ENCODE measurements at regions not wholly inside any gene's neighbourhood (a gene's known extent, or its start where the extent isn't known, plus 50 kb on each side); places are given as distances from the start of the nearest gene placed in this dataset.

DNA sequence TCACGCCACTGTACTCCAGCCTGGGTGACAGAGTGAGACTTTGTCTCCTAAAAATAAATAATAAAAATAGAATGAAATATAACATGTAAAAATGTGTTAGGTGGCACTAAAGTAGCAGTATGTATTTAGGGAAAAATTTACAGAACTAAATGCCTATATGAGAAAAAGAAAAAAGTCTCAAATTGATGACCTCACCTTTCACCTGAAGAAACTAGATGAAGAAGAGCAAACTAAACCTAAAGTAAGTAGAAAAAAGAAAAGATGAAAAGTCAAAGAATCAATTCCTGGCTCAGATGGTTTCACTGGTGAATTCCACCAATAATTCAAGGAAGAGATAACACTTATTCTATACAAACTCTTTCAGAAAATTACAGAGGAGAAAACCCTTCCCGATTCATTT, 106.5 kb upstream of the NANOS1 start:
- no peak overlapping the region for H2AK5ac ChIP-seq (ENCODE audit: low read length)
- no CpG with 5 or more reads among the region's 2 CpGs for WGBS (ENCODE audit: extremely low coverage, insufficient coverage, insufficient read length)
- H2BK5ac ChIP-seq (ENCODE audit: low read depth, low read length, poor library complexity), result no peak overlapping the region
- no peak overlapping the region for H3K9ac ChIP-seq (ENCODE audit: low read length)
- H3K79me1 ChIP-seq (ENCODE audit: low read length), result no peaks in the 10 kb centered on the region
- H3K27me3 ChIP-seq (ENCODE audit: insufficient read depth, low read length), result no peaks in the 10 kb centered on the region
- no peak overlapping the region for H2AFZ ChIP-seq (ENCODE audit: insufficient read depth, low read length, poor library complexity)
- no peak overlapping the region for H3K27ac ChIP-seq (ENCODE audit: low read depth, low read length)
- no peaks in the 10 kb centered on the region for H3K79me2 ChIP-seq (ENCODE audit: control insufficient read depth, insufficient read depth, low read length, poor library complexity)
- H3K4me1 ChIP-seq (ENCODE audit: control insufficient read depth in 1 of 2, insufficient read depth in 2 of 2, low read length in 2 of 2), result no peaks in the 10 kb centered on the region
- no peak overlapping the region for H3K4me2 ChIP-seq (ENCODE audit: low read length)
- H2BK12ac ChIP-seq (ENCODE audit: low read length), result no peak overlapping the region
- H4K91ac ChIP-seq (ENCODE audit: low read depth, low read length), result no peak overlapping the region
- no peak overlapping the region for H3K4me3 ChIP-seq (ENCODE audit: low read depth, low read length)
- no peak for DNase-seq
- H4K8ac ChIP-seq (ENCODE audit: low read depth, low read length), result no peak overlapping the region
- no peaks in the 10 kb centered on the region for H3K9me3 ChIP-seq (ENCODE audit: insufficient read depth, low read depth, low read length)
- H3K14ac ChIP-seq (ENCODE audit: low read length), result no peak overlapping the region
- H4K12ac ChIP-seq (ENCODE audit: low read depth, low read length), result no peak overlapping the region
- no peak overlapping the region for H3K23ac ChIP-seq (ENCODE audit: low read length)
- H3K36me3 ChIP-seq (ENCODE audit: control insufficient read depth in 1 of 2, insufficient read depth in 2 of 2, low read length in 2 of 2), result no peaks in the 10 kb centered on the region
- H2BK120ac ChIP-seq (ENCODE audit: insufficient read depth, low read length, poor library complexity), result no peak overlapping the region
- H3K4ac ChIP-seq (ENCODE audit: low read depth, low read length), result no peak overlapping the region
- H3K18ac ChIP-seq (ENCODE audit: low read length), result no peak overlapping the region

DNA sequence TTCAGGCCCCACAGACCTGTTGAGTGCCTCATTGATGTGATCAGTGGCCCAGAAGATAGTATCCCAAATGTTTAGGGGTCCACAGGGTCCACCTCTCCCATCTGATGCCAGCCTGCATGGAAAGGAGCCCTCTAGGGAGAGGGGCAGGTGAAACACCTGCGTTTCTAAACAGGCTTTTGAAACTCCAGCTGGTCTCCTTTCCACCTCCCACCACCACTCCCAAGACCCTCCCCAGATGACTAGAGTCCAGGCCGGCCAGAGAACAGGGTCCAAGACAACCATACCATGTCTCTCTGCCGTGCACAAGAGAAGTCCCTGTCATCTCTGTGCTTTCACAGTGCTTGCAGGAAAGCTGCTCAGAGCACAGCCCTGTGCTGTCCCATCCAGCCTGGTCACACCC, 105.0 kb upstream of the NANOS1 start:
- Histone ChIP-seq H4K12ac (ENCODE audit: low read depth, low read length) (no peak overlapping the region), H3K4me2 (ENCODE audit: low read length) (no peak overlapping the region), H3K23ac (ENCODE audit: low read length) (no peak overlapping the region), H3K79me2 (ENCODE audit: control insufficient read depth, insufficient read depth, low read length, poor library complexity) (no peaks in the 10 kb centered on the region), H2AK5ac (ENCODE audit: low read length) (no peak overlapping the region), H3K4ac (ENCODE audit: low read depth, low read length) (no peak overlapping the region), H4K91ac (ENCODE audit: low read depth, low read length) (no peak overlapping the region), H3K27me3 (ENCODE audit: insufficient read depth, low read length) (no peaks in the 10 kb centered on the region), H2BK12ac (ENCODE audit: low read length) (no peak overlapping the region), H3K14ac (ENCODE audit: low read length) (no peak overlapping the region), H2AFZ (ENCODE audit: insufficient read depth, low read length, poor library complexity) (no peak overlapping the region), H2BK5ac (ENCODE audit: low read depth, low read length, poor library complexity) (no peak overlapping the region), H2BK120ac (ENCODE audit: insufficient read depth, low read length, poor library complexity) (no peak overlapping the region), H3K4me3 (ENCODE audit: low read depth, low read length) (no peak overlapping the region), H3K27ac (ENCODE audit: low read depth, low read length) (no peak overlapping the region), H3K9me3 (ENCODE audit: insufficient read depth, low read depth, low read length) (no peaks in the 10 kb centered on the region), H3K79me1 (ENCODE audit: low read length) (no peaks in the 10 kb centered on the region), H4K8ac (ENCODE audit: low read depth, low read length) (no peak overlapping the region), H3K36me3 (ENCODE audit: control insufficient read depth in 1 of 2, insufficient read depth in 2 of 2, low read length in 2 of 2) (no peaks in the 10 kb centered on the region), H3K18ac (ENCODE audit: low read length) (no peak overlapping the region), H3K4me1 (ENCODE audit: control insufficient read depth in 1 of 2, insufficient read depth in 2 of 2, low read length in 2 of 2) (no peaks in the 10 kb centered on the region), H3K9ac (ENCODE audit: low read length) (no peak overlapping the region)
- no peak for DNase-seq
- no CpG with 5 or more reads among the region's 3 CpGs for WGBS (ENCODE audit: extremely low coverage, insufficient coverage, insufficient read length)

DNA sequence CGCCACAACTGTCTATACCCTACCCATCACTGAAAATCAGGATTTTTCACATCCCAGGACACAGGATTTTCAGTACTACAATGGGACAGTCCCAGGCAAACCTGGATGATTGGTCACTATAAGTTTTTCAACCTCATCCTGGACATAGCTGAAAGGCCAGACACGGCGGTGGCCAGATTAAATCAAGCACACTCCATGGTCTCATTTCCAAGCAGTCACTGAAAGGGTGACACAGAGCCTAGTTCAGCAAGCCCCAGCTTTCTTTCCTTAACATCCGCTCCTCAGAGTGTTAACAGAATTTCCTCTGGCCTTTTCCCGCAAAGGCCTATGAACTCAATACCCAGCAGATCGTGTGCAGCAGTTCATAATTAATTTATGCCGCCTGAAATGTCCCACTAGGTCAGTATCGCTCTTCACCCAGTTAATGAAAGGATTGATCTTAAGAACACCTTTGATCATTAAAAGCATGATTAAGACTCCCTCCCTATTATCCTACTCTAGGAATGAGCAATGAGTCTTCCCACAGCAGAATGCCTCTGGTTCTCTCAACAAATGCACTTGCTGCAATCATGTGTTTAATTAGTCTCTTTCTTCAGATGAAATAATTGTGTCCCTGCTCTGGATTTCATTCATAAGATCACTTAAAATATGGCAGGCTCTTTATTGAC, 104.0 kb upstream of the NANOS1 start:
- Histone ChIP-seq H2BK120ac (ENCODE audit: insufficient read depth, low read length, poor library complexity) (no peak overlapping the region), H3K36me3 (ENCODE audit: control insufficient read depth in 1 of 2, insufficient read depth in 2 of 2, low read length in 2 of 2) (no peaks in the 10 kb centered on the region), H2BK12ac (ENCODE audit: low read length) (no peak overlapping the region), H2AFZ (ENCODE audit: insufficient read depth, low read length, poor library complexity) (no peak overlapping the region), H3K4ac (ENCODE audit: low read depth, low read length) (no peak overlapping the region), H3K79me2 (ENCODE audit: control insufficient read depth, insufficient read depth, low read length, poor library complexity) (no peaks in the 10 kb centered on the region), H3K79me1 (ENCODE audit: low read length) (no peaks in the 10 kb centered on the region), H3K4me2 (ENCODE audit: low read length) (no peak overlapping the region), H3K4me1 (ENCODE audit: control insufficient read depth in 1 of 2, insufficient read depth in 2 of 2, low read length in 2 of 2) (no peaks in the 10 kb centered on the region), H3K18ac (ENCODE audit: low read length) (no peak overlapping the region), H4K12ac (ENCODE audit: low read depth, low read length) (no peak overlapping the region), H4K8ac (ENCODE audit: low read depth, low read length) (no peak overlapping the region), H3K27me3 (ENCODE audit: insufficient read depth, low read length) (no peaks in the 10 kb centered on the region), H3K23ac (ENCODE audit: low read length) (no peak overlapping the region), H3K27ac (ENCODE audit: low read depth, low read length) (no peak overlapping the region), H3K4me3 (ENCODE audit: low read depth, low read length) (no peak overlapping the region), H3K9ac (ENCODE audit: low read length) (no peak overlapping the region), H3K14ac (ENCODE audit: low read length) (no peak overlapping the region), H2AK5ac (ENCODE audit: low read length) (no peak overlapping the region), H4K91ac (ENCODE audit: low read depth, low read length) (no peak overlapping the region), H3K9me3 (ENCODE audit: insufficient read depth, low read depth, low read length) (no peaks in the 10 kb centered on the region), H2BK5ac (ENCODE audit: low read depth, low read length, poor library complexity) (no peak overlapping the region)
- DNase-seq, result no peak
- WGBS (ENCODE audit: extremely low coverage, insufficient coverage, insufficient read length), result no CpG with 5 or more reads among the region's 8 CpGs

DNA sequence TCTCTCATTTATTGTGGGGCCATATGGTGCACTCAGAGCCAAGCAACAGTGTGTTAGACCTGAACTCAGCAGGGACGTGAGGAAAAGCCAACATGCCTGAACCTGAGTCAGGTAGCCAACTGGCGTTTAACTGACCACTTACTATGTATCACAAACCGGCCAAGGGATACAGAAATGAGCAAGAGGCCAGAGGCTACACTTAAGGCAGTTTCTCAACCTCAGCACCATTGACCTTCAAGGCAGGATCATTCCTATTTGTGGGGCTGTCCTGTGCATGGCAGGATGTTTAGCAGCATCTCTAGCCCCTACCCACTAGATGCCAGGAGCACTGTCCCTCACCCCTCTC, 103.5 kb upstream of the NANOS1 start:
- Histone ChIP-seq H3K36me3 (ENCODE audit: control insufficient read depth in 1 of 2, insufficient read depth in 2 of 2, low read length in 2 of 2) (no peaks in the 10 kb centered on the region), H3K4me3 (ENCODE audit: low read depth, low read length) (no peak overlapping the region), H2AFZ (ENCODE audit: insufficient read depth, low read length, poor library complexity) (no peak overlapping the region), H2AK5ac (ENCODE audit: low read length) (no peak overlapping the region), H3K4ac (ENCODE audit: low read depth, low read length) (no peak overlapping the region), H2BK5ac (ENCODE audit: low read depth, low read length, poor library complexity) (no peak overlapping the region), H3K14ac (ENCODE audit: low read length) (no peak overlapping the region), H2BK120ac (ENCODE audit: insufficient read depth, low read length, poor library complexity) (no peak overlapping the region), H4K12ac (ENCODE audit: low read depth, low read length) (no peak overlapping the region), H3K79me2 (ENCODE audit: control insufficient read depth, insufficient read depth, low read length, poor library complexity) (no peaks in the 10 kb centered on the region), H3K9me3 (ENCODE audit: insufficient read depth, low read depth, low read length) (no peaks in the 10 kb centered on the region), H3K23ac (ENCODE audit: low read length) (no peak overlapping the region), H3K27me3 (ENCODE audit: insufficient read depth, low read length) (no peaks in the 10 kb centered on the region), H3K27ac (ENCODE audit: low read depth, low read length) (no peak overlapping the region), H4K91ac (ENCODE audit: low read depth, low read length) (no peak overlapping the region), H3K18ac (ENCODE audit: low read length) (no peak overlapping the region), H3K4me2 (ENCODE audit: low read length) (no peak overlapping the region), H3K9ac (ENCODE audit: low read length) (no peak overlapping the region), H3K79me1 (ENCODE audit: low read length) (no peaks in the 10 kb centered on the region), H3K4me1 (ENCODE audit: control insufficient read depth in 1 of 2, insufficient read depth in 2 of 2, low read length in 2 of 2) (no peaks in the 10 kb centered on the region), H4K8ac (ENCODE audit: low read depth, low read length) (no peak overlapping the region), H2BK12ac (ENCODE audit: low read length) (no peak overlapping the region)
- no CpG with 5 or more reads among the region's 3 CpGs for WGBS (ENCODE audit: extremely low coverage, insufficient coverage, insufficient read length)
- no peak for DNase-seq

Measured in trophoblast cell (in vitro differentiated cells and primary cell).